ENCODE measurements at regions not wholly inside any gene's neighbourhood (a gene's known extent, or its start where the extent isn't known, plus 50 kb on each side); places are given as distances from the start of the nearest gene placed in this dataset.
"Not testable (repeated sequence)": the region's sequence is repeated elsewhere in the genome, so short reads cannot be mapped to it uniquely, and the experiment has no call there.

- not testable (repeated sequence) for ATAC-seq, H3K4me1 Mint-ChIP-seq, DNase-seq, H3K4me3 Mint-ChIP-seq, H3K27ac Mint-ChIP-seq, H3K27me3 Mint-ChIP-seq
- H3K9me3 Mint-ChIP-seq = peaks cover 47 to 67% of the 10 kb centered on the region in 2 donors
These were observed 1926.9 kb upstream of the DEFB115 start for GRCh38 chr20:29330429-29331115.

GRCh38 chr20:29349836-29350235, 1907.6 kb upstream of the DEFB115 start:
- ATAC-seq (no peak), DNase-seq (no peak)
- Mint-ChIP-seq H3K9me3 (peaks cover 0 to 45% of the 10 kb centered on the region in 2 donors), H3K4me3 (no peak overlapping the region), H3K27me3 (no peaks in the 10 kb centered on the region), H3K4me1 (no peaks in the 10 kb centered on the region), H3K27ac (no peak overlapping the region)

- H3K9me3 Mint-ChIP-seq = peaks cover 0 to 55% of the 10 kb centered on the region in 2 donors
- DNase-seq = not testable (repeated sequence)
These were observed 1881.5 kb upstream of the DEFB115 start for GRCh38 chr20:29375937-29376336.

GRCh38 chr20:29392853-29393252, 1864.6 kb upstream of the DEFB115 start:
- H3K9me3 Mint-ChIP-seq = peaks cover 8 to 34% of the 10 kb centered on the region in 2 donors
- not testable (repeated sequence) for ATAC-seq, H3K27ac Mint-ChIP-seq, DNase-seq, H3K27me3 Mint-ChIP-seq, H3K4me3 Mint-ChIP-seq, H3K4me1 Mint-ChIP-seq

More at GRCh38 chr20:29375937-29376336, 1881.5 kb upstream of the DEFB115 start:
- not testable (repeated sequence) for H3K4me3 Mint-ChIP-seq, H3K27me3 Mint-ChIP-seq, H3K4me1 Mint-ChIP-seq, ATAC-seq, H3K27ac Mint-ChIP-seq

GRCh38 chr20:29408034-29408695, 1849.3 kb upstream of the DEFB115 start:
- Mint-ChIP-seq H3K9me3 (peaks cover 16 to 67% of the 10 kb centered on the region in 2 donors), H3K27me3 (peaks cover 28% of the 10 kb centered on the region), H3K4me3 (peak overlapping the region in 1 of 2 donors; percentile 64), H3K27ac (no peak overlapping the region), H3K4me1 (no peaks in the 10 kb centered on the region)
- no peak for DNase-seq
- ATAC-seq = peak; percentile 37

- not testable (repeated sequence) for ATAC-seq, H3K27ac Mint-ChIP-seq, H3K4me1 Mint-ChIP-seq, DNase-seq
- Mint-ChIP-seq H3K9me3 (peaks cover 16 to 73% of the 10 kb centered on the region in 2 donors), H3K27me3 (peaks cover 28% of the 10 kb centered on the region), H3K4me3 (peak overlapping the region in 1 of 2 donors; percentile 64)
These were observed 1848.8 kb upstream of the DEFB115 start for GRCh38 chr20:29408707-29409106.

GRCh38 chr20:29409160-29409689, 1848.2 kb upstream of the DEFB115 start:
- not testable (repeated sequence) for DNase-seq, ATAC-seq, H3K4me1 Mint-ChIP-seq, H3K27ac Mint-ChIP-seq
- H3K4me3 Mint-ChIP-seq = peak overlapping the region in 1 of 2 donors; percentile 71
- H3K27me3 Mint-ChIP-seq = peaks cover 28% of the 10 kb centered on the region
- peaks cover 16 to 73% of the 10 kb centered on the region in 2 donors for H3K9me3 Mint-ChIP-seq

GRCh38 chr20:29409833-29410805, 1847.3 kb upstream of the DEFB115 start:
- no peak overlapping the region for H3K27ac Mint-ChIP-seq
- no peak for DNase-seq
- peaks cover 12 to 67% of the 10 kb centered on the region in 2 donors for H3K9me3 Mint-ChIP-seq

GRCh38 chr20:29410806-29411457, 1846.5 kb upstream of the DEFB115 start:
- Mint-ChIP-seq H3K9me3 (peaks cover 12 to 63% of the 10 kb centered on the region in 2 donors), H3K4me1 (no peaks in the 10 kb centered on the region), H3K27ac (no peak overlapping the region), H3K27me3 (peaks cover 28% of the 10 kb centered on the region), H3K4me3 (peak overlapping the region in 1 of 2 donors; percentile 70)
- ATAC-seq (peak; percentile 57), DNase-seq (peak in 1 of 2 donors; percentile 16)

More at GRCh38 chr20:29409833-29410805, 1847.3 kb upstream of the DEFB115 start:
- H3K4me3 Mint-ChIP-seq = peak overlapping the region in 1 of 2 donors; percentile 71
- no peaks in the 10 kb centered on the region for H3K4me1 Mint-ChIP-seq
- peak; percentile 25 for ATAC-seq
- H3K27me3 Mint-ChIP-seq = peaks cover 28% of the 10 kb centered on the region

- H3K4me1 Mint-ChIP-seq, DNase-seq, H3K27ac Mint-ChIP-seq: not testable (repeated sequence)
- Mint-ChIP-seq H3K27me3 (peaks cover 28% of the 10 kb centered on the region), H3K9me3 (peaks cover 12 to 63% of the 10 kb centered on the region in 2 donors), H3K4me3 (peak overlapping the region in 1 of 2 donors; percentile 70)
- ATAC-seq = peak; percentile 41
These were observed 1846.0 kb upstream of the DEFB115 start for GRCh38 chr20:29411458-29411820.

- Mint-ChIP-seq H3K27ac (no peak overlapping the region), H3K27me3 (no peaks in the 10 kb centered on the region), H3K4me1 (no peaks in the 10 kb centered on the region), H3K4me3 (no peak overlapping the region), H3K9me3 (peaks cover 0 to 8% of the 10 kb centered on the region in 2 donors)
- ATAC-seq (no peak), DNase-seq (no peak)
These were observed 1838.1 kb upstream of the DEFB115 start for GRCh38 chr20:29419378-29419777.

GRCh38 chr20:29427201-29428060, 1830.0 kb upstream of the DEFB115 start:
- DNase-seq (peak in 1 of 2 donors; percentile 30), ATAC-seq (no peak)
- Mint-ChIP-seq H3K4me1 (no peaks in the 10 kb centered on the region), H3K4me3 (peak overlapping the region in 1 of 2 donors; percentile 53), H3K27me3 (no peaks in the 10 kb centered on the region), H3K27ac (no peak overlapping the region), H3K9me3 (peaks cover 0 to 11% of the 10 kb centered on the region in 2 donors)

- no peak for ATAC-seq
- no peak for DNase-seq
- Mint-ChIP-seq H3K9me3 (peaks cover 0 to 13% of the 10 kb centered on the region in 2 donors), H3K4me3 (no peak overlapping the region), H3K27me3 (no peaks in the 10 kb centered on the region), H3K4me1 (no peaks in the 10 kb centered on the region), H3K27ac (no peak overlapping the region)
These were observed 1826.9 kb upstream of the DEFB115 start for GRCh38 chr20:29430531-29430930.

GRCh38 chr20:29440721-29441120, 1816.7 kb upstream of the DEFB115 start:
- not testable (repeated sequence) for ATAC-seq, H3K27me3 Mint-ChIP-seq, DNase-seq, H3K9me3 Mint-ChIP-seq, H3K4me3 Mint-ChIP-seq, H3K4me1 Mint-ChIP-seq, H3K27ac Mint-ChIP-seq
